CD4-positive, alpha-beta T cell (primary cell): ENCODE measurements at regions not wholly inside any gene's neighbourhood (a gene's known extent, or its start where the extent isn't known, plus 50 kb on each side); places are given as distances from the start of the nearest gene placed in this dataset.

Source experiments
- ATAC-seq: fragments of 200-7000 bp; cut with Tn5 transposase; one replicate; pipeline ENCODE4 v1.10.0; 2022; ENCODE audit warnings: mild to moderate bottlenecking; ENCODE audit not compliant: poor library complexity
- CTCF ChIA-PET: fragments of 350-600 bp; sonication (Branson Sonifier 250); formaldehyde crosslinking; loops from one replicate; lab custom pipeline; 2021; ENCODE audit warnings: antibody characterized with exemption, inconsistent platforms; lab: Charles Lee
- POLR2A ChIA-PET: fragments of 350-600 bp; sonication (Branson Sonifier 250); formaldehyde crosslinking; loops from one replicate; lab custom pipeline; 2021; ENCODE audit warnings: antibody characterized with exemption, inconsistent platforms; lab: Charles Lee
- DNase-seq, 14 experiments: peaks; one replicate each; pipeline ENCODE4 v3.0.0-alpha.2; 2013 to 2020; ENCODE audit warnings: mixed read lengths in 2 of 14
- H3K27ac ChIP-seq, 2 donors: one replicate each; pipeline versions ENCODE4 v1.5.1 to v1.7.0; 2013; ENCODE audit warnings: low read length in 2 of 2, low read depth in 1 of 2, mild to moderate bottlenecking in 1 of 2
- H3K27me3 ChIP-seq, 2 experiments: 1 replicate in 1 of 2; 2 replicates in 1 of 2; pipeline versions ENCODE4 v1.6.1 to v1.7.0; 2013; ENCODE audit warnings: low read length in 2 of 2, control low read depth in 1 of 2, mild to moderate bottlenecking in 1 of 2, moderate library complexity in 1 of 2; ENCODE audit not compliant: insufficient read depth in 2 of 2, control insufficient read depth in 1 of 2
- H3K36me3 ChIP-seq: one replicate; pipeline ENCODE4 v1.6.1; 2013; ENCODE audit warnings: low read length, control low read depth; ENCODE audit not compliant: insufficient read depth
- H3K4me1 ChIP-seq: one replicate; pipeline ENCODE4 v1.6.1; 2013; ENCODE audit warnings: low read length, control low read depth; ENCODE audit not compliant: insufficient read depth
- H3K4me3 ChIP-seq: one replicate; pipeline ENCODE4 v1.5.1; 2013; ENCODE audit warnings: mild to moderate bottlenecking, low read length, moderate library complexity
- H3K9me3 ChIP-seq, 2 experiments: 1 replicate in 1 of 2; 2 replicates in 1 of 2; pipeline versions ENCODE4 v1.6.1 to v1.7.0; 2013; ENCODE audit warnings: low read length in 2 of 2, mild to moderate bottlenecking in 2 of 2, control low read depth in 1 of 2, moderate library complexity in 1 of 2; ENCODE audit not compliant: control insufficient read depth in 1 of 2, insufficient read depth in 1 of 2
- H3K27ac Mint-ChIP-seq: one replicate; pipeline ENCODE4 v1.8.0; 2020; ENCODE audit warnings: mixed read lengths
- H3K27me3 Mint-ChIP-seq: one replicate; pipeline ENCODE4 v1.8.0; 2021; ENCODE audit warnings: mixed read lengths
- H3K36me3 Mint-ChIP-seq: one replicate; pipeline ENCODE4 v1.8.0; 2021; ENCODE audit warnings: low read depth, mixed read lengths
- H3K4me1 Mint-ChIP-seq: one replicate; pipeline ENCODE4 v1.8.0; 2021; ENCODE audit warnings: low read depth, mixed read lengths
- H3K4me3 Mint-ChIP-seq: one replicate; pipeline ENCODE4 v1.8.0; 2020; ENCODE audit warnings: mild to moderate bottlenecking, mixed read lengths
- H3K9me3 Mint-ChIP-seq: one replicate; pipeline ENCODE4 v1.8.0; 2020; ENCODE audit warnings: mixed read lengths
- intact Hi-C, 2 experiments: fragments of 100-400 bp; cut with DNase I in 1 of 2; cut with micrococcal nuclease in 1 of 2; formaldehyde crosslinking; loops; one replicate each; pipeline versions ENCODE4 v1.15.1 to v1.9.0; 2023 to 2025; cut with DNase I, micrococcal nuclease
- TF ChIP-seq, protein P1 (sequence below): fragments of 200-600 bp; IDR thresholded peaks from one replicate; pipeline ENCODE4 v1.8.0; 2022; ENCODE audit warnings: antibody characterized with exemption, mild to moderate bottlenecking

DNA sequence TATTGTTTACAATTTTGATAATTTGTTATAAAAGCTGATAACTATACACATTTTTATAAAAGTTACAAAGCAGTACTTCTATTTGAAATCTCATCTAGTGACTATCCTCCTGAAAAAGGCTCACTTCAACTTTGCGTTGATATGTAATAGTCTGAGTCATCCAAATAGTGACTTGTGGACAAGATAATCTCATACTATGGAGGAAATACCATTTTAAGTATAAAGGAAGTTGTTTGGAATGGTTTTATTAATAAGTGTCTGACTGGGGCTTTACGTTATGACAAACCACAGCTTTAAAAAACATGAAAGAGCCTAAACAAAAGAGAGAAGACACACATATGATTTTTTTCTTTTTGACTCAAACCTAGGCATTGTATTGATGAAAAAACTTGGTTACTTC lies 272.3 kb upstream of the COL3A1 start:
- Histone ChIP-seq H3K27ac (no peak overlapping the region), H3K9me3 (no peaks in the 10 kb centered on the region), H3K27me3 (no peaks in the 10 kb centered on the region), H3K36me3 (no peaks in the 10 kb centered on the region), H3K4me3 (no peak overlapping the region), H3K4me1 (no peaks in the 10 kb centered on the region)
- H3K36me3 Mint-ChIP-seq, result no peaks in the 10 kb centered on the region
- TF ChIP-seq, protein P1, sequence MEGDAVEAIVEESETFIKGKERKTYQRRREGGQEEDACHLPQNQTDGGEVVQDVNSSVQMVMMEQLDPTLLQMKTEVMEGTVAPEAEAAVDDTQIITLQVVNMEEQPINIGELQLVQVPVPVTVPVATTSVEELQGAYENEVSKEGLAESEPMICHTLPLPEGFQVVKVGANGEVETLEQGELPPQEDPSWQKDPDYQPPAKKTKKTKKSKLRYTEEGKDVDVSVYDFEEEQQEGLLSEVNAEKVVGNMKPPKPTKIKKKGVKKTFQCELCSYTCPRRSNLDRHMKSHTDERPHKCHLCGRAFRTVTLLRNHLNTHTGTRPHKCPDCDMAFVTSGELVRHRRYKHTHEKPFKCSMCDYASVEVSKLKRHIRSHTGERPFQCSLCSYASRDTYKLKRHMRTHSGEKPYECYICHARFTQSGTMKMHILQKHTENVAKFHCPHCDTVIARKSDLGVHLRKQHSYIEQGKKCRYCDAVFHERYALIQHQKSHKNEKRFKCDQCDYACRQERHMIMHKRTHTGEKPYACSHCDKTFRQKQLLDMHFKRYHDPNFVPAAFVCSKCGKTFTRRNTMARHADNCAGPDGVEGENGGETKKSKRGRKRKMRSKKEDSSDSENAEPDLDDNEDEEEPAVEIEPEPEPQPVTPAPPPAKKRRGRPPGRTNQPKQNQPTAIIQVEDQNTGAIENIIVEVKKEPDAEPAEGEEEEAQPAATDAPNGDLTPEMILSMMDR, result no peak
- peaks cover 3% of the 10 kb centered on the region for H3K9me3 Mint-ChIP-seq
- H3K4me3 Mint-ChIP-seq, result no peak overlapping the region
- H3K4me1 Mint-ChIP-seq, result no peaks in the 10 kb centered on the region
- ATAC-seq (no peak), DNase-seq (no peak)
- H3K27ac Mint-ChIP-seq, result no peak overlapping the region
- intact Hi-C loops, result no loop called here
- CTCF ChIA-PET, result no interaction called here
- no peaks in the 10 kb centered on the region for H3K27me3 Mint-ChIP-seq
- POLR2A ChIA-PET, result no interaction called here

DNA sequence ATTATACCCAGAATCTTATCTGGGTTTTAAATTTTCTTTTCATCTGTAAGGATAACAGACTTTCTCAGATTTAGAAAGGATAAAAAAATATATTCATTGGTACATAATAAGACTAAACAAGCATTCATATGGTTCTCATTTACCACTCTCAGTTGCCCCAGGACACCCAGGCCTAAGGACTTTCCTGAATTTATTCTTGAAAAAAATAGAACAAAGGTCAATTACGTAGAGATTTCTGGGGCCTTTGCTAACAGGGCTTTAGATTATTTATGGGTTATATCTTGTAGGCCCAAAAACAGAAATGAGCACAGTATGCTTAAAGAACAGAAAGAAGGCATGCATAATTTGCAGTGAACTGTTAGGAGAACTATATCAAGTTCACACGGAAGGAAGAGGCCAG lies 269.0 kb upstream of the COL3A1 start:
- ATAC-seq (no peak), DNase-seq (no peak)
- Histone ChIP-seq H3K27ac (no peak overlapping the region), H3K4me3 (no peak overlapping the region), H3K4me1 (no peaks in the 10 kb centered on the region), H3K36me3 (no peaks in the 10 kb centered on the region), H3K27me3 (no peaks in the 10 kb centered on the region), H3K9me3 (no peaks in the 10 kb centered on the region)
- TF ChIP-seq, protein P1, result no peak
- H3K4me3 Mint-ChIP-seq, result no peak overlapping the region
- no peaks in the 10 kb centered on the region for H3K27me3 Mint-ChIP-seq
- CTCF ChIA-PET, result no interaction called here
- POLR2A ChIA-PET, result no interaction called here
- no peaks in the 10 kb centered on the region for H3K4me1 Mint-ChIP-seq
- no peak overlapping the region for H3K27ac Mint-ChIP-seq
- intact Hi-C loops, result no loop called here
- no peaks in the 10 kb centered on the region for H3K36me3 Mint-ChIP-seq
- peaks cover 2% of the 10 kb centered on the region for H3K9me3 Mint-ChIP-seq

DNA sequence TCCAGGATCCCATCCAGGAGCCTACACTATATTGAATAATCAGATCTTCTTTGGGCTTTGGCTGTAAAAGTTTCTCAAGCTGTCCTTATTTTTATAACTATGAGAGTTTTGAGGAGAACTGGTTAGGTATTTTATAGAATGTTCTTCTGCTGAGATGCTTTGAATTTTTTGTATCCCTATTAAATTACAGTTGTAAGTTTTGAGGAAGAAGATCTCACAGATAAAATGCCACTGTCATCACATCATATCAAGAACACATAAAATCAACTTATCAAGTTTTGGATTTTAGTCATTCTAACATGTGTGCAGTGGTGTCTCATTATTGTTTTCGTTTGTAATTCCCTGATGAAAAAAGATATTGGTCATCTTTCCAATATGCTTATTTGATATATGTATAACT lies 260.2 kb upstream of the COL3A1 start:
- DNase-seq, result no peak
- H3K27ac ChIP-seq, result no peak overlapping the region
- H3K9me3 ChIP-seq, result peaks cover 0 to 3% of the 10 kb centered on the region in 2 experiments
- H3K36me3 Mint-ChIP-seq, result no peaks in the 10 kb centered on the region
- CTCF ChIA-PET, result no interaction called here
- H3K27me3 ChIP-seq, result no peaks in the 10 kb centered on the region
- H3K36me3 ChIP-seq, result no peaks in the 10 kb centered on the region
- H3K27me3 Mint-ChIP-seq, result no peaks in the 10 kb centered on the region
- intact Hi-C loops, result no loop called here
- H3K4me1 ChIP-seq, result no peaks in the 10 kb centered on the region
- no peak overlapping the region for H3K4me3 Mint-ChIP-seq
- POLR2A ChIA-PET, result no interaction called here
- H3K9me3 Mint-ChIP-seq, result peaks cover 7% of the 10 kb centered on the region
- no peaks in the 10 kb centered on the region for H3K4me1 Mint-ChIP-seq
- TF ChIP-seq, protein P1, result no peak
- H3K27ac Mint-ChIP-seq, result no peak overlapping the region
- no peak overlapping the region for H3K4me3 ChIP-seq
- no peak for ATAC-seq
